ENCODE measurements at regions not wholly inside any gene's neighbourhood (a gene's known extent, or its start where the extent isn't known, plus 50 kb on each side); places are given as distances from the start of the nearest gene placed in this dataset.

DNA sequence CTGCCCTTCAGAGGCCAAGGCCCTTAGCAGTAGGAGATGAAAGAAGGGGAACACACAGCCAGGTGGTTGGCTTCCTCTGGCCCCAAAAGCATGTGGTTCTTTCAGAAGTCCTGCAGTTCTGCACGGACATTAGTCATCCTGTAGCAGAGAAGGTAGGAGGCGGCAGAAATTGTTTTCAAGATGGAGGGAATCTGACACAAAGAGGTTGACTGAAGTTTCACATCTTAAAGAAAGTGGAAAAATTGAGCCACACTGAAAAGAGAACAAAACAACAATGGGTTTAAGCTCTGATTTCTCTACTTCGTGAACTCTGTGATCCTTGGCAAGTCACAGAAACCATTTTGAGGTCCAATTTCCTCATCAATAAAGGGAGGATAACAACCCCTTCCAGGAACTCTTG lies 125.3 kb upstream of the DNAH14 start:
- no peak for TF ChIP-seq CTCF (IDR thresholded peaks at IDR 0.05)
- no peak for TF ChIP-seq BHLHE40 (IDR thresholded peaks at IDR 0.05; ENCODE audit: low read depth, low read length)
- TF ChIP-seq NPAS2 (CRISPR knock-in tag; IDR thresholded peaks at IDR 0.05; ENCODE audit: borderline replicate concordance): no peak
- TF ChIP-seq RFX5 (IDR thresholded peaks at IDR 0.05): no peak
